Keratinocyte (primary cell): ENCODE measurements at regions not wholly inside any gene's neighbourhood (a gene's known extent, or its start where the extent isn't known, plus 50 kb on each side); places are given as distances from the start of the nearest gene placed in this dataset.

Experiments
- EZH2 ChIP-seq: IDR thresholded peaks from one replicate; pipeline ENCODE4 v1.6.1; 2012; ENCODE audit warnings: inconsistent platforms, mild to moderate bottlenecking, low read length, moderate library complexity
- TF ChIP-seq, protein P1 (sequence below), 3 experiments: IDR thresholded peaks in 1 of 3; conservative IDR thresholded peaks in 1 of 3; optimal IDR thresholded peaks in 1 of 3; 2 replicates in 2 of 3; 3 replicates in 1 of 3; pipeline versions ENCODE3 to v1.5.1; 2011; ENCODE audit warnings: low read length in 3 of 3, mild to moderate bottlenecking in 3 of 3, moderate library complexity in 2 of 3, control low read depth in 1 of 3, inconsistent platforms in 1 of 3; ENCODE audit not compliant: insufficient read depth in 2 of 3; ENCODE audit errors: extremely low read depth in 1 of 3

DNA sequence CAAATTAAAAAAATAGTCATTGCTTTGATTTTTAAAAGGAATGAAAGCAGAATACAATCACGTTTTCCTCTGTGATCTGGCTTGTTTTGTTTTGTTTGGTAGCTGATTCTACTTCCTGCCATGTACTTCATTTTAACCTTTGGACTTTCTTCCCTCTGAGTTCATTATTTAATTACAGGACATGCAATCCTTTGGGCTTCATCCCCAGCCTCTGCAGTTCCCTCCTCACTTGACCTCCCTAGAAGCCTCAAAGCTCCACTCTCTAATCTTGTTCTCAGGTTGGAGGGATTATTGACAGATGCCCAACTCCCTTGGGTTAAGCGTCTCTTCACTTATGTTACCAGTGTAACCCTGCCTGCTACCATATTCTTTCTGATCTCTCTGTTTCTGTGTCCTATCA, 967.9 kb upstream of the SEL1L start:
- TF ChIP-seq, protein P1, sequence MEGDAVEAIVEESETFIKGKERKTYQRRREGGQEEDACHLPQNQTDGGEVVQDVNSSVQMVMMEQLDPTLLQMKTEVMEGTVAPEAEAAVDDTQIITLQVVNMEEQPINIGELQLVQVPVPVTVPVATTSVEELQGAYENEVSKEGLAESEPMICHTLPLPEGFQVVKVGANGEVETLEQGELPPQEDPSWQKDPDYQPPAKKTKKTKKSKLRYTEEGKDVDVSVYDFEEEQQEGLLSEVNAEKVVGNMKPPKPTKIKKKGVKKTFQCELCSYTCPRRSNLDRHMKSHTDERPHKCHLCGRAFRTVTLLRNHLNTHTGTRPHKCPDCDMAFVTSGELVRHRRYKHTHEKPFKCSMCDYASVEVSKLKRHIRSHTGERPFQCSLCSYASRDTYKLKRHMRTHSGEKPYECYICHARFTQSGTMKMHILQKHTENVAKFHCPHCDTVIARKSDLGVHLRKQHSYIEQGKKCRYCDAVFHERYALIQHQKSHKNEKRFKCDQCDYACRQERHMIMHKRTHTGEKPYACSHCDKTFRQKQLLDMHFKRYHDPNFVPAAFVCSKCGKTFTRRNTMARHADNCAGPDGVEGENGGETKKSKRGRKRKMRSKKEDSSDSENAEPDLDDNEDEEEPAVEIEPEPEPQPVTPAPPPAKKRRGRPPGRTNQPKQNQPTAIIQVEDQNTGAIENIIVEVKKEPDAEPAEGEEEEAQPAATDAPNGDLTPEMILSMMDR (optimal IDR thresholded peaks at IDR 0.05 in 1 of 3, IDR thresholded peaks at IDR 0.05 in 1 of 3, conservative IDR thresholded peaks at IDR 0.05 in 1 of 3; ENCODE audit: extremely low read depth in 1 of 3, insufficient read depth in 2 of 3, low read length in 3 of 3): no peak
- no peak for TF ChIP-seq EZH2
